B cell (primary cell): ENCODE measurements at regions not wholly inside any gene's neighbourhood (a gene's known extent, or its start where the extent isn't known, plus 50 kb on each side); places are given as distances from the start of the nearest gene placed in this dataset.

ENCODE experiments used
- ATAC-seq: fragments of 200-7000 bp; cut with Tn5 transposase; one replicate; pipeline ENCODE4 v1.10.0; 2021; ENCODE audit warnings: low read depth, mild to moderate bottlenecking, moderate number of reproducible peaks, moderate library complexity
- CTCF ChIA-PET: fragments of 350-600 bp; sonication (Branson Sonifier 250); formaldehyde crosslinking; loops from one replicate; lab custom pipeline; 2021; ENCODE audit warnings: antibody characterized with exemption, inconsistent platforms; lab: Charles Lee
- POLR2A ChIA-PET: fragments of 350-600 bp; sonication (Branson Sonifier 250); formaldehyde crosslinking; loops from one replicate; lab custom pipeline; 2021; ENCODE audit warnings: antibody characterized with exemption; lab: Charles Lee
- DNase-seq: peaks from one replicate; pipeline ENCODE4 v3.0.0; 2013
- H2AFZ ChIP-seq: 2 replicates; pipeline ENCODE4 v1.6.1; 2012; ENCODE audit warnings: mild to moderate bottlenecking, low read depth, low read length; ENCODE audit not compliant: insufficient read depth, poor library complexity, severe bottlenecking
- H3K27ac ChIP-seq, 2 donors: 1 replicate in 1 of 2; 2 replicates in 1 of 2; pipeline ENCODE4 v1.5.1; 2012 to 2013; ENCODE audit warnings: low read length in 2 of 2, mild to moderate bottlenecking in 2 of 2, moderate library complexity in 1 of 2
- H3K27me3 ChIP-seq, 4 experiments: fragments of 200-600 bp in 1 of 4; sonication (generic) in 1 of 4; replicated peaks in 1 of 4; 1 replicate in 2 of 4; 2 replicates in 2 of 4; pipeline versions ENCODE4 v1.6.1 to v1.7.0; 2013 to 2016; ENCODE audit warnings: low read length in 3 of 4, mild to moderate bottlenecking in 2 of 4, mixed read lengths in 1 of 4, moderate library complexity in 1 of 4; ENCODE audit not compliant: insufficient read depth in 4 of 4, control insufficient read depth in 3 of 4; ENCODE audit errors: control extremely low read depth in 1 of 4
- H3K36me3 ChIP-seq, 2 experiments: replicated peaks in 1 of 2; 1 replicate in 1 of 2; 2 replicates in 1 of 2; pipeline versions ENCODE4 v1.6.1 to v1.7.1; 2013; ENCODE audit warnings: low read length in 1 of 2; ENCODE audit not compliant: insufficient read depth in 2 of 2, control insufficient read depth in 1 of 2; ENCODE audit errors: control extremely low read depth in 1 of 2, extremely low read depth in 1 of 2
- H3K4me1 ChIP-seq, 2 donors: fragments of 200-600 bp in 1 of 2; sonication (generic) in 1 of 2; 1 replicate in 1 of 2; 2 replicates in 1 of 2; pipeline versions ENCODE4 v1.5.1 to v1.6.1; 2013 to 2017; ENCODE audit warnings: low read length in 2 of 2; ENCODE audit not compliant: control insufficient read depth in 2 of 2, insufficient read depth in 2 of 2
- H3K4me2 ChIP-seq: replicated peaks from 2 replicates; pipeline ENCODE3; 2012; ENCODE audit warnings: mild to moderate bottlenecking, low read depth, low read length; ENCODE audit not compliant: poor library complexity, severe bottlenecking
- H3K4me3 ChIP-seq, 5 experiments: fragments of 200-600 bp in 1 of 5; sonication (generic) in 1 of 5; 1 replicate in 3 of 5; 2 replicates in 2 of 5; pipeline versions ENCODE4 v1.5.1 to v1.7.0; 2011 to 2016; ENCODE audit warnings: low read length in 4 of 5, mild to moderate bottlenecking in 4 of 5, low read depth in 2 of 5, control low read depth in 1 of 5, moderate library complexity in 1 of 5; ENCODE audit not compliant: insufficient read depth in 1 of 5; ENCODE audit errors: control extremely low read depth in 1 of 5, extremely low read depth in 1 of 5
- H3K79me2 ChIP-seq: fragments of 200-600 bp; sonication (generic); one replicate; pipeline ENCODE4 v1.6.0; 2016; ENCODE audit warnings: low read length; ENCODE audit not compliant: control insufficient read depth, insufficient read depth
- H3K9ac ChIP-seq: fragments of 200-600 bp; sonication (generic); 2 replicates; pipeline ENCODE4 v1.6.1; 2017; ENCODE audit warnings: mild to moderate bottlenecking, low read length, moderate library complexity
- H3K9me3 ChIP-seq, 3 donors: one replicate each; pipeline versions ENCODE4 v1.6.1 to v1.7.1; 2013; ENCODE audit warnings: low read length in 2 of 3; ENCODE audit not compliant: control insufficient read depth in 2 of 3, insufficient read depth in 1 of 3; ENCODE audit errors: control extremely low read depth in 1 of 3
- H4K20me1 ChIP-seq: 2 replicates; pipeline ENCODE4 v1.6.0; 2012; ENCODE audit warnings: mild to moderate bottlenecking, low read length; ENCODE audit not compliant: insufficient read depth, control insufficient read depth, poor library complexity, severe bottlenecking
- H3K27ac Mint-ChIP-seq: one replicate; pipeline ENCODE4 v1.8.0; 2021; ENCODE audit warnings: mixed read lengths
- H3K27me3 Mint-ChIP-seq: one replicate; pipeline ENCODE4 v1.8.0; 2021; ENCODE audit warnings: mixed read lengths
- H3K4me1 Mint-ChIP-seq: one replicate; pipeline ENCODE4 v1.8.0; 2021; ENCODE audit warnings: mixed read lengths
- H3K4me3 Mint-ChIP-seq: one replicate; pipeline ENCODE4 v1.8.0; 2021; ENCODE audit warnings: mixed read lengths
- H3K9me3 Mint-ChIP-seq: one replicate; pipeline ENCODE4 v1.8.0; 2022; ENCODE audit warnings: mixed read lengths; ENCODE audit not compliant: insufficient read depth
- EZH2 ChIP-seq: IDR thresholded peaks from 2 replicates; pipeline ENCODE4 v1.6.1; 2012; ENCODE audit warnings: borderline replicate concordance, low read depth, mild to moderate bottlenecking, moderate library complexity, low read length; ENCODE audit not compliant: insufficient read depth, poor library complexity, severe bottlenecking
- WGBS: methylation state at CpG from one replicate; pipeline ENCODE4 v1.1.5; 2013; ENCODE audit warnings: missing lambda C conversion rate; ENCODE audit not compliant: insufficient coverage; 5-methylcytosine and 5-hydroxymethylcytosine counted together
- intact Hi-C: fragments of 100-400 bp; cut with micrococcal nuclease; formaldehyde crosslinking; loops from one replicate; pipeline ENCODE4 v1.10.0; 2022
- TF ChIP-seq, protein P1 (sequence below): fragments of 200-600 bp; IDR thresholded peaks from one replicate; pipeline ENCODE4 v1.8.0; 2022; ENCODE audit warnings: antibody characterized with exemption, mild to moderate bottlenecking

DNA sequence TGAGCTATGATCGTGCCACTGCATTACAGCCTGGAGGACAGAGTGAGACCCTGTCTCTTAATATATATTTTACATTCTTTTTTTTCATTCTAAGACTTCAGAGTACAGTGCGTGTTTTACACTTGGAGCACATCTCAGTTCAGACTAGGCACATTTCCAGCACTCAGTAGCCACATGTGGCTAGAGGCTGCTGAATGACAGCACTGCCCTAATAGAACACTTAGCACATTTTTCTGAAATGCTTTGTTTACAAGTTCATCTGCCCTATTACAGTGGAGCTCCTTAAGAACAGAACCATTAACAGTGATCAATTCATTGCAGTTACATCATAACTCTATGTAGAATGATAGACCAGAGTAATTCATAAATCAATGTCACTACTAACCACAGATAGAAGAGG lies 138.1 kb downstream of the SUCLG1 start:
- Histone ChIP-seq H4K20me1 (no peaks in the 10 kb centered on the region), H3K9me3 (no peaks in the 10 kb centered on the region), H2AFZ (no peak overlapping the region), H3K27ac (no peak overlapping the region), H3K27me3 (peaks cover 0 to 20% (median 5%) of the 10 kb centered on the region in 4 experiments), H3K4me3 (no peak overlapping the region), H3K36me3 (no peaks in the 10 kb centered on the region), H3K4me2 (no peak overlapping the region), H3K4me1 (no peaks in the 10 kb centered on the region), H3K79me2 (no peaks in the 10 kb centered on the region), H3K9ac (no peak overlapping the region)
- Mint-ChIP-seq H3K4me1 (no peaks in the 10 kb centered on the region), H3K27me3 (peaks cover 31% of the 10 kb centered on the region), H3K27ac (no peak overlapping the region), H3K9me3 (no peaks in the 10 kb centered on the region), H3K4me3 (no peak overlapping the region)
- ChIA-PET CTCF (no interaction called here), POLR2A (no interaction called here)
- 89% methylated on average over 1 of the region's 2 CpGs for WGBS
- intact Hi-C loops, result no loop called here
- no peak for TF ChIP-seq EZH2
- TF ChIP-seq, protein P1, sequence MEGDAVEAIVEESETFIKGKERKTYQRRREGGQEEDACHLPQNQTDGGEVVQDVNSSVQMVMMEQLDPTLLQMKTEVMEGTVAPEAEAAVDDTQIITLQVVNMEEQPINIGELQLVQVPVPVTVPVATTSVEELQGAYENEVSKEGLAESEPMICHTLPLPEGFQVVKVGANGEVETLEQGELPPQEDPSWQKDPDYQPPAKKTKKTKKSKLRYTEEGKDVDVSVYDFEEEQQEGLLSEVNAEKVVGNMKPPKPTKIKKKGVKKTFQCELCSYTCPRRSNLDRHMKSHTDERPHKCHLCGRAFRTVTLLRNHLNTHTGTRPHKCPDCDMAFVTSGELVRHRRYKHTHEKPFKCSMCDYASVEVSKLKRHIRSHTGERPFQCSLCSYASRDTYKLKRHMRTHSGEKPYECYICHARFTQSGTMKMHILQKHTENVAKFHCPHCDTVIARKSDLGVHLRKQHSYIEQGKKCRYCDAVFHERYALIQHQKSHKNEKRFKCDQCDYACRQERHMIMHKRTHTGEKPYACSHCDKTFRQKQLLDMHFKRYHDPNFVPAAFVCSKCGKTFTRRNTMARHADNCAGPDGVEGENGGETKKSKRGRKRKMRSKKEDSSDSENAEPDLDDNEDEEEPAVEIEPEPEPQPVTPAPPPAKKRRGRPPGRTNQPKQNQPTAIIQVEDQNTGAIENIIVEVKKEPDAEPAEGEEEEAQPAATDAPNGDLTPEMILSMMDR, result no peak
- no peak for DNase-seq
- ATAC-seq, result no peak

DNA sequence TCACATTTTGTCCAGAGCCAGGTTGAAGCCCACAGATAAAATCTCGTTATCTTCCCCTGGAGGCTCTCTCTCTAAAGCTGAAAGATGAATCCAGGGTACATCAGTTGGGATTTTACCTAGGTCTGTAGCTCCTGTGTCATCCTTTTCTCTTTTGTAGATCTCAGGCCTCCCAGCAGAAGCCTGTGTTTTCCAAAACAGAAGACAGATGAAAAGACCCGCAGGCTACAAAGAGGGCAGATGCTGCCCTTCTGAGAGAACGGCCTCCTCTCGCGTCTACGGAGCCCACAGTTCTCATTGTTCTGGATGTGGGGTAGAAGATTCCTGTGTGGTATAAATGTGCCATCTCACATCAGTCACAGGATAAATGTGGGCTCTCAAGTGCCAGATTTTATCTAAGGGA lies 139.5 kb downstream of the SUCLG1 start:
- TF ChIP-seq, protein P1, result no peak
- no peak for TF ChIP-seq EZH2
- no peaks in the 10 kb centered on the region for H4K20me1 ChIP-seq
- no peak overlapping the region for H3K9ac ChIP-seq
- H3K4me1 Mint-ChIP-seq, result no peaks in the 10 kb centered on the region
- H3K4me3 ChIP-seq, result no peak overlapping the region
- ChIA-PET CTCF (no interaction called here), POLR2A (no interaction called here)
- intact Hi-C loops, result no loop called here
- H3K79me2 ChIP-seq, result no peaks in the 10 kb centered on the region
- no peak overlapping the region for H3K27ac Mint-ChIP-seq
- DNase-seq (no peak), ATAC-seq (no peak)
- no peak overlapping the region for H3K4me2 ChIP-seq
- H2AFZ ChIP-seq, result no peak overlapping the region
- no peak overlapping the region for H3K27ac ChIP-seq
- peaks cover 30% of the 10 kb centered on the region for H3K27me3 Mint-ChIP-seq
- H3K4me3 Mint-ChIP-seq, result no peak overlapping the region
- no peaks in the 10 kb centered on the region for H3K36me3 ChIP-seq
- H3K27me3 ChIP-seq, result peaks cover 0 to 24% (median 5%) of the 10 kb centered on the region in 4 experiments
- WGBS, result 98% methylated on average over 6 of the region's 6 CpGs
- H3K4me1 ChIP-seq, result no peaks in the 10 kb centered on the region
- no peaks in the 10 kb centered on the region for H3K9me3 Mint-ChIP-seq
- no peaks in the 10 kb centered on the region for H3K9me3 ChIP-seq
